Spleen (tissue), 11 donors: ENCODE measurements at regions not wholly inside any gene's neighbourhood (a gene's known extent, or its start where the extent isn't known, plus 50 kb on each side); places are given as distances from the start of the nearest gene placed in this dataset.

Source experiments
- DNase-seq: peaks from one replicate; pipeline ENCODE4 v3.0.0-alpha.2; 2020
- H3K27ac ChIP-seq, 8 donors: fragments of 200-600 bp; sonication (generic) in 7 of 8; 1 replicate in 4 of 8; 2 replicates in 4 of 8; pipeline versions ENCODE4 v1.5.0 to v1.8.0; 2016 to 2021; ENCODE audit warnings: inconsistent platforms in 4 of 8, mild to moderate bottlenecking in 4 of 8, moderate library complexity in 1 of 8
- H3K27me3 ChIP-seq, 7 donors: fragments of 200-600 bp; sonication (generic) in 6 of 7; replicated peaks in 1 of 7; 1 replicate in 4 of 7; 2 replicates in 3 of 7; pipeline versions ENCODE4 v1.5.0 to v1.8.0; 2016 to 2021; ENCODE audit warnings: inconsistent platforms in 3 of 7, mild to moderate bottlenecking in 1 of 7
- H3K36me3 ChIP-seq, 6 donors: fragments of 200-600 bp; sonication (generic) in 5 of 6; 1 replicate in 4 of 6; 2 replicates in 2 of 6; pipeline versions ENCODE4 v1.5.0 to v1.8.0; 2016 to 2021; ENCODE audit warnings: inconsistent platforms in 2 of 6
- H3K4me1 ChIP-seq, 6 donors: fragments of 200-600 bp; sonication (generic) in 5 of 6; 1 replicate in 3 of 6; 2 replicates in 3 of 6; pipeline versions ENCODE4 v1.5.0 to v1.8.0; 2016 to 2021; ENCODE audit warnings: inconsistent platforms in 3 of 6
- H3K4me3 ChIP-seq, 8 donors: fragments of 200-600 bp; sonication (generic) in 7 of 8; 1 replicate in 4 of 8; 2 replicates in 4 of 8; pipeline versions ENCODE4 v1.5.0 to v1.8.0; 2016 to 2021; ENCODE audit warnings: inconsistent platforms in 4 of 8, mild to moderate bottlenecking in 4 of 8, moderate library complexity in 2 of 8
- H3K9me3 ChIP-seq, 8 donors: fragments of 200-600 bp; sonication (generic) in 7 of 8; 1 replicate in 4 of 8; 2 replicates in 4 of 8; pipeline versions ENCODE4 v1.5.0 to v1.8.0; 2016 to 2021; ENCODE audit warnings: inconsistent platforms in 4 of 8
- POLR2A ChIP-seq, 3 donors: fragments of 450-650 bp; IDR thresholded peaks; one replicate each; pipeline ENCODE4 v1.5.1; 2017; ENCODE audit warnings: antibody characterized with exemption in 3 of 3, mild to moderate bottlenecking in 1 of 3
- POLR2AphosphoS5 ChIP-seq, 3 donors: sonication (generic); formaldehyde crosslinking; IDR thresholded peaks; one replicate each; pipeline ENCODE4 v1.5.1; 2017; ENCODE audit warnings: antibody characterized with exemption in 3 of 3
- WGBS, 5 donors: extraction: QIAGEN DNeasy Blood & Tissue Kit in 3 of 5; methylation state at CpG; one replicate each; pipeline versions ENCODE4 v1.1.5 to v1.1.7; 2013 to 2018; 5-methylcytosine and 5-hydroxymethylcytosine counted together
- intact Hi-C: fragments of 100-400 bp; cut with DNase I; formaldehyde crosslinking; loops from one replicate; pipeline ENCODE4 v1.15.0; 2023; ENCODE audit warnings: low total_unique reads
- TF ChIP-seq, protein P1 (sequence below), 11 experiments: fragments of 200-600 bp in 7 of 11; fragments of 450-650 bp in 4 of 11; sonication (generic) in 4 of 11; IDR thresholded peaks in 8 of 11; conservative IDR thresholded peaks in 3 of 11; 1 replicate in 7 of 11; 2 replicates in 4 of 11; pipeline versions ENCODE4 v1.4.0 to v1.8.0; 2016 to 2021; ENCODE audit warnings: antibody characterized with exemption in 11 of 11, inconsistent platforms in 4 of 11, mild to moderate bottlenecking in 1 of 11
- donor health status: healthy with polysubstance abuse.
- donor health status: DM: no; HTN: no; CAD: no; lungs with moderate emphysema.
- donor health status: DM: no; HTN: no; CAD: no.
- donor health status: Bipolar disorder and iron deficiency.
- donor health status: healthy.
- donor health status: DM: no; HTN: no; CAD: no.
- donor health status: DM: yes; HTN: yes; CAD: no.

DNA sequence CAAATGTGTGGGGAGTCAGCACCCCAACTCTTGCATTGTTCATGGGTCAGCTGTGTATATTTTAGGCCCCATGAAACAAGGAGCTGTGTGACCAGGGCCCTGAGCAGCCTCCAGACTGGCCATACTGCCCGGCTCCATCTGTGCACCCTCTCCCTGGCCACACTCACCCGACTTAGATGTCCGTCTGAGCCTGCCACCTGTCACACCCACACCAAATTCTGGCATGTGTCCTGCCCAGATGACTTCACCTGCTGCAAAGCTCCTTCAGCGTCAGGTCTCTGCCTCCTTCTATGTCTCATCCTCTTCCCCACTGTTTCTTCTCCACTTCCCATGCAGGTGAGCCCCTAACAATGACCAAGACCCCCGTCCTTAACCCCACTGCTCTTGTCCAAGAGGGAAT lies 88.1 kb upstream of the THBS2 start:
- no peak overlapping the region for H3K4me3 ChIP-seq
- H3K36me3 ChIP-seq = no peaks in the 10 kb centered on the region
- WGBS, 5 donors = 71 to 88% (median 82%) methylated on average over 5 of the region's 5 CpGs
- no peak for DNase-seq
- no peaks in the 10 kb centered on the region for H3K27me3 ChIP-seq
- no peak overlapping the region for H3K27ac ChIP-seq
- no peaks in the 10 kb centered on the region for H3K4me1 ChIP-seq
- TF ChIP-seq POLR2A (IDR thresholded peaks at IDR 0.05) = no peak
- no peak for TF ChIP-seq POLR2AphosphoS5 (IDR thresholded peaks at IDR 0.05)
- TF ChIP-seq, protein P1, sequence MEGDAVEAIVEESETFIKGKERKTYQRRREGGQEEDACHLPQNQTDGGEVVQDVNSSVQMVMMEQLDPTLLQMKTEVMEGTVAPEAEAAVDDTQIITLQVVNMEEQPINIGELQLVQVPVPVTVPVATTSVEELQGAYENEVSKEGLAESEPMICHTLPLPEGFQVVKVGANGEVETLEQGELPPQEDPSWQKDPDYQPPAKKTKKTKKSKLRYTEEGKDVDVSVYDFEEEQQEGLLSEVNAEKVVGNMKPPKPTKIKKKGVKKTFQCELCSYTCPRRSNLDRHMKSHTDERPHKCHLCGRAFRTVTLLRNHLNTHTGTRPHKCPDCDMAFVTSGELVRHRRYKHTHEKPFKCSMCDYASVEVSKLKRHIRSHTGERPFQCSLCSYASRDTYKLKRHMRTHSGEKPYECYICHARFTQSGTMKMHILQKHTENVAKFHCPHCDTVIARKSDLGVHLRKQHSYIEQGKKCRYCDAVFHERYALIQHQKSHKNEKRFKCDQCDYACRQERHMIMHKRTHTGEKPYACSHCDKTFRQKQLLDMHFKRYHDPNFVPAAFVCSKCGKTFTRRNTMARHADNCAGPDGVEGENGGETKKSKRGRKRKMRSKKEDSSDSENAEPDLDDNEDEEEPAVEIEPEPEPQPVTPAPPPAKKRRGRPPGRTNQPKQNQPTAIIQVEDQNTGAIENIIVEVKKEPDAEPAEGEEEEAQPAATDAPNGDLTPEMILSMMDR (IDR thresholded peaks at IDR 0.05 in 8 of 11, conservative IDR thresholded peaks at IDR 0.05 in 3 of 11) = no peak
- peaks cover 0 to 5% (median 0%) of the 10 kb centered on the region in 8 donors for H3K9me3 ChIP-seq
- intact Hi-C loops = no loop called here

DNA sequence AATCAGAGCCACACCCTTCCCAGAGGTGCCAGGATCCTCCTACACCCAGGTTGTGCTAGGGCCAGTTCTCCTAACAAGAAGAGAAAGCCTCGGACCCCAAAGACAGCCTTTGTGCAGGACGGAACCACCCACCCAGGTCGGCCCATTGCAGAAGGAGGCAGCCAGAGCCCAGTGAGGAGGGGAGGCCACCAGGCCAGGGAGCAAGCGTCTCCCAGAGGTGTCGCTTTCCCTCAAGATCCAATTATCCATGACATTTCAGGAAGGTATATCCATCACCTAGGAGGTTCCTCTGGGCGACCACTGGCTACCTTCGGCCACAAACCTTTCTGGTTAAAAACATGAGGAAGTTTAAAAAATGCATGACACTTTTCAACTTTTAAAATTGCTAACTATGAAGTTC lies 87.4 kb upstream of the THBS2 start:
- WGBS, 5 donors = 89 to 92% (median 89%) methylated on average over 5 to 7 of the region's 7 CpGs

GRCh38 chr6:169340395-169340794 lies 86.7 kb upstream of the THBS2 start:
- no peak overlapping the region for H3K4me3 ChIP-seq
- DNase-seq = no peak
- H3K4me1 ChIP-seq = no peaks in the 10 kb centered on the region
- H3K27ac ChIP-seq = no peak overlapping the region
- WGBS, 5 donors = 72 to 90% (median 85%) methylated on average over 5 to 20 of the region's 20 CpGs
- H3K36me3 ChIP-seq = no peaks in the 10 kb centered on the region
- TF ChIP-seq POLR2A (IDR thresholded peaks at IDR 0.05) (no peak), POLR2AphosphoS5 (IDR thresholded peaks at IDR 0.05) (no peak)
- TF ChIP-seq, protein P1 (IDR thresholded peaks at IDR 0.05 in 8 of 11, conservative IDR thresholded peaks at IDR 0.05 in 3 of 11) = no peak
- no peaks in the 10 kb centered on the region for H3K9me3 ChIP-seq
- intact Hi-C loops = no loop called here
- no peaks in the 10 kb centered on the region for H3K27me3 ChIP-seq

More for the DNA sequence above, 87.4 kb upstream of the THBS2 start:
- Histone ChIP-seq H3K9me3 (peaks cover 0 to 4% (median 0%) of the 10 kb centered on the region in 8 donors), H3K27ac (no peak overlapping the region), H3K36me3 (no peaks in the 10 kb centered on the region), H3K4me1 (no peaks in the 10 kb centered on the region), H3K27me3 (no peaks in the 10 kb centered on the region), H3K4me3 (no peak overlapping the region)
- TF ChIP-seq POLR2AphosphoS5 (IDR thresholded peaks at IDR 0.05) (no peak), POLR2A (IDR thresholded peaks at IDR 0.05) (no peak)
- TF ChIP-seq, protein P1 (IDR thresholded peaks at IDR 0.05 in 8 of 11, conservative IDR thresholded peaks at IDR 0.05 in 3 of 11) = no peak
- no peak for DNase-seq
- intact Hi-C loops = no loop called here

- H3K27me3 ChIP-seq = no peaks in the 10 kb centered on the region
- intact Hi-C loops = no loop called here
- TF ChIP-seq, protein P1 (IDR thresholded peaks at IDR 0.05 in 8 of 11, conservative IDR thresholded peaks at IDR 0.05 in 3 of 11) = no peak
- no peak for TF ChIP-seq POLR2A (IDR thresholded peaks at IDR 0.05)
- TF ChIP-seq POLR2AphosphoS5 (IDR thresholded peaks at IDR 0.05) = no peak
- no peaks in the 10 kb centered on the region for H3K4me1 ChIP-seq
- no peak overlapping the region for H3K4me3 ChIP-seq
- no peaks in the 10 kb centered on the region for H3K36me3 ChIP-seq
- DNase-seq = no peak
- H3K27ac ChIP-seq = no peak overlapping the region
- no peaks in the 10 kb centered on the region for H3K9me3 ChIP-seq
- WGBS, 5 donors = 81 to 91% (median 85%) methylated on average over 11 to 12 of the region's 12 CpGs
Measured at GRCh38 chr6:169339731-169340309, 86.2 kb upstream of the THBS2 start.
